SK-N-SH (cell line): ENCODE measurements at regions not wholly inside any gene's neighbourhood (a gene's known extent, or its start where the extent isn't known, plus 50 kb on each side); places are given as distances from the start of the nearest gene placed in this dataset.

ENCODE experiments used
- FOXJ3 ChIP-seq: sonication (generic); formaldehyde crosslinking; IDR thresholded peaks from 2 replicates; pipeline ENCODE4 v1.5.1; 2020; ENCODE audit warnings: mild to moderate bottlenecking, missing genetic modification reagents
- NRF1 ChIP-seq: IDR thresholded peaks from 2 replicates; pipeline ENCODE4 v1.6.1; 2012; ENCODE audit warnings: low read depth, mild to moderate bottlenecking, low read length
- POLR2AphosphoS5 ChIP-seq: IDR thresholded peaks from 2 replicates; pipeline ENCODE4 v1.6.1; 2012; ENCODE audit warnings: low read depth, low read length
- TF ChIP-seq, protein P1 (sequence below): fragments of 200-600 bp; sonication (generic); IDR thresholded peaks from 2 replicates; pipeline ENCODE4 v1.6.1; 2017; ENCODE audit warnings: antibody characterized with exemption, mild to moderate bottlenecking, moderate library complexity

DNA sequence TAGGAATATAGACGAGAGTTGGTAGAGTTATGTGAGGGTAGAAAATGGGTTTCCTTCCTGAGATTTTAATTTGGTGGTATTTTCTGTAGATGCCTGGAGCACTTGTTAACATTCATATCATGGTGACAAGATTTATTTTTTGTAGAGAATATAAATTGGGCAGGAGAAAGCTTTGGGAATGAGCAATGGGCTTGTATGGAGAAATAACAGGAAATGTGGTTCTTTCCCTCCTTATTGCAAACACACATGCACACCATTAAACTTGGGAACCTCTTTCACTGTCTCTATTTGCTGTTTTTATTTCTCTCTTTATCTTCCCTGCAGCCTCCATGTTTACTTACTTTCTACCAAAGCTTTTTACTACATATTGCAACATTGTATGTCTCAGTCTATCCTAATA lies 1653.6 kb downstream of the OLFM4 start:
- TF ChIP-seq, protein P1, sequence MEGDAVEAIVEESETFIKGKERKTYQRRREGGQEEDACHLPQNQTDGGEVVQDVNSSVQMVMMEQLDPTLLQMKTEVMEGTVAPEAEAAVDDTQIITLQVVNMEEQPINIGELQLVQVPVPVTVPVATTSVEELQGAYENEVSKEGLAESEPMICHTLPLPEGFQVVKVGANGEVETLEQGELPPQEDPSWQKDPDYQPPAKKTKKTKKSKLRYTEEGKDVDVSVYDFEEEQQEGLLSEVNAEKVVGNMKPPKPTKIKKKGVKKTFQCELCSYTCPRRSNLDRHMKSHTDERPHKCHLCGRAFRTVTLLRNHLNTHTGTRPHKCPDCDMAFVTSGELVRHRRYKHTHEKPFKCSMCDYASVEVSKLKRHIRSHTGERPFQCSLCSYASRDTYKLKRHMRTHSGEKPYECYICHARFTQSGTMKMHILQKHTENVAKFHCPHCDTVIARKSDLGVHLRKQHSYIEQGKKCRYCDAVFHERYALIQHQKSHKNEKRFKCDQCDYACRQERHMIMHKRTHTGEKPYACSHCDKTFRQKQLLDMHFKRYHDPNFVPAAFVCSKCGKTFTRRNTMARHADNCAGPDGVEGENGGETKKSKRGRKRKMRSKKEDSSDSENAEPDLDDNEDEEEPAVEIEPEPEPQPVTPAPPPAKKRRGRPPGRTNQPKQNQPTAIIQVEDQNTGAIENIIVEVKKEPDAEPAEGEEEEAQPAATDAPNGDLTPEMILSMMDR, result no peak
- TF ChIP-seq NRF1 (no peak), FOXJ3 (CRISPR knock-in tag) (no peak), POLR2AphosphoS5 (no peak)
